ENCODE measurements at regions not wholly inside any gene's neighbourhood (a gene's known extent, or its start where the extent isn't known, plus 50 kb on each side); places are given as distances from the start of the nearest gene placed in this dataset.

GRCh38 chr11:27216270-27217149 lies 146.5 kb downstream of the CCDC34 start:
- peaks cover 24% of the 10 kb centered on the region for H3K4me1 ChIP-seq (ENCODE audit: control insufficient read depth, insufficient read depth, low read length)
- H3K36me3 ChIP-seq (ENCODE audit: control insufficient read depth in 2 of 2, insufficient read depth in 1 of 2, low read length in 2 of 2): peaks cover 0 to 53% of the 10 kb centered on the region in 2 experiments; a peak in 1 of 3 replicates
- H3K9me3 ChIP-seq (ENCODE audit: control insufficient read depth, insufficient read depth, low read depth, low read length): no peaks in the 10 kb centered on the region
- peak; percentile 30; the same call in 1 of the 2 replicates for TF ChIP-seq ZEB2 (tag by site-specific recombination; IDR thresholded peaks at IDR 0.05)
- no peak for TF ChIP-seq BCL11A (tag by site-specific recombination; IDR thresholded peaks at IDR 0.05; ENCODE audit: low read depth)
- TF ChIP-seq GLI4 (tag by site-specific recombination; IDR thresholded peaks at IDR 0.05): no peak
- 0 out of 2 replicates have a peak, but pooled peaks have one; percentile 3 for TF ChIP-seq IKZF3 (tag by site-specific recombination; IDR thresholded peaks at IDR 0.05)
- 0 out of 2 replicates have a peak, but pooled peaks have one; percentile 18 for TF ChIP-seq EGR2 (tag by site-specific recombination; IDR thresholded peaks at IDR 0.05; ENCODE audit: low read depth)
- TF ChIP-seq FEZF1 (tag by site-specific recombination; IDR thresholded peaks at IDR 0.05): peak; percentile 37; the same call in 1 of the 2 replicates
- no peak for TF ChIP-seq ZNF19 (tag by site-specific recombination; IDR thresholded peaks at IDR 0.05; ENCODE audit: low read depth)
- TF ChIP-seq ZFHX2 (tag by site-specific recombination; conservative IDR thresholded peaks at IDR 0.05): peak; percentile 40
- 0 out of 2 replicates have a peak, but pooled peaks have one; percentile 28 for TF ChIP-seq ZNF366 (tag by site-specific recombination; conservative IDR thresholded peaks at IDR 0.05)
- TF ChIP-seq ZNF600 (tag by site-specific recombination; IDR thresholded peaks at IDR 0.05): 0 out of 2 replicates have a peak, but pooled peaks have one; percentile 15
- peak; percentile 92 for TF ChIP-seq ZNF394 (tag by site-specific recombination; IDR thresholded peaks at IDR 0.05; ENCODE audit: borderline replicate concordance)
- TF ChIP-seq ZNF585B (tag by site-specific recombination; IDR thresholded peaks at IDR 0.05): no peak
- peak; percentile 61; the same call in 1 of the 2 replicates for TF ChIP-seq WT1 (tag by site-specific recombination; IDR thresholded peaks at IDR 0.05)
- 0 out of 2 replicates have a peak, but pooled peaks have one; percentile 16 for TF ChIP-seq ZNF629 (tag by site-specific recombination; IDR thresholded peaks at IDR 0.05)
- TF ChIP-seq KLF9 (tag by site-specific recombination; IDR thresholded peaks at IDR 0.05; ENCODE audit: low read depth): no peak
- TF ChIP-seq ZBTB8A (tag by site-specific recombination; IDR thresholded peaks at IDR 0.05): peak; percentile 27; the same call in 1 of the 2 replicates
- no peak for TF ChIP-seq ZNF580 (tag by site-specific recombination; IDR thresholded peaks at IDR 0.05)
- TF ChIP-seq KLF8 (tag by site-specific recombination; IDR thresholded peaks at IDR 0.05): no peak
- no peak for TF ChIP-seq ZNF26 (tag by site-specific recombination; IDR thresholded peaks at IDR 0.05)
- peak; percentile 40; the same call in 1 of the 2 replicates for TF ChIP-seq ZBTB17 (tag by site-specific recombination; IDR thresholded peaks at IDR 0.05)
- peak overlapping the region; percentile 47; the same call in 1 of the 2 replicates for H3K27ac ChIP-seq (ENCODE audit: extremely low read depth, low read depth, low read length)
- ChIA-PET POLR2A (interaction anchor here (2.1 kb wide), 1 partner anchor 17 kb away, joined by 5 read pairs; no protein-coding TSS in a partner anchor), CTCF (interaction anchor here (0.8 to 2.2 kb wide), 3 partner anchors 33 to 283 kb away, joined by 3 to 9 read pairs (median 5); no protein-coding TSS in a partner anchor)
- H3K4me3 ChIP-seq (ENCODE audit: low read depth, low read length): no peak overlapping the region

GRCh38 chr11:27215471-27216269 lies 147.3 kb downstream of the CCDC34 start:
- peaks cover 0 to 62% of the 10 kb centered on the region in 2 experiments; a peak in 1 of 3 replicates for H3K36me3 ChIP-seq (ENCODE audit: control insufficient read depth in 2 of 2, insufficient read depth in 1 of 2, low read length in 2 of 2)
- H3K4me3 ChIP-seq (ENCODE audit: low read depth, low read length): no peak overlapping the region
- ChIA-PET POLR2A (interaction anchor here (0.7 to 2.1 kb wide), 2 partner anchors 18 to 25 kb away, joined by 5 read pairs; no protein-coding TSS in a partner anchor), CTCF (interaction anchor here (0.8 to 5.0 kb wide), 4 partner anchors 15 to 284 kb away, joined by 3 to 47 read pairs (median 22); no protein-coding TSS in a partner anchor)
- H3K4me1 ChIP-seq (ENCODE audit: control insufficient read depth, insufficient read depth, low read length): peaks cover 24% of the 10 kb centered on the region
- H3K9me3 ChIP-seq (ENCODE audit: control insufficient read depth, insufficient read depth, low read depth, low read length): no peaks in the 10 kb centered on the region
- H3K27ac ChIP-seq (ENCODE audit: extremely low read depth, low read depth, low read length): peak overlapping the region; percentile 47; the same call in 1 of the 2 replicates
- TF ChIP-seq ZNF707 (tag by site-specific recombination; IDR thresholded peaks at IDR 0.05) (no peak), ZNF677 (tag by site-specific recombination; IDR thresholded peaks at IDR 0.05) (no peak), ZNF341 (tag by site-specific recombination; IDR thresholded peaks at IDR 0.05; ENCODE audit: low read depth) (peak; percentile 84), ZSCAN16 (tag by site-specific recombination; IDR thresholded peaks at IDR 0.05) (no peak)
